ENCODE measurements at regions not wholly inside any gene's neighbourhood (a gene's known extent, or its start where the extent isn't known, plus 50 kb on each side); places are given as distances from the start of the nearest gene placed in this dataset.

DNA sequence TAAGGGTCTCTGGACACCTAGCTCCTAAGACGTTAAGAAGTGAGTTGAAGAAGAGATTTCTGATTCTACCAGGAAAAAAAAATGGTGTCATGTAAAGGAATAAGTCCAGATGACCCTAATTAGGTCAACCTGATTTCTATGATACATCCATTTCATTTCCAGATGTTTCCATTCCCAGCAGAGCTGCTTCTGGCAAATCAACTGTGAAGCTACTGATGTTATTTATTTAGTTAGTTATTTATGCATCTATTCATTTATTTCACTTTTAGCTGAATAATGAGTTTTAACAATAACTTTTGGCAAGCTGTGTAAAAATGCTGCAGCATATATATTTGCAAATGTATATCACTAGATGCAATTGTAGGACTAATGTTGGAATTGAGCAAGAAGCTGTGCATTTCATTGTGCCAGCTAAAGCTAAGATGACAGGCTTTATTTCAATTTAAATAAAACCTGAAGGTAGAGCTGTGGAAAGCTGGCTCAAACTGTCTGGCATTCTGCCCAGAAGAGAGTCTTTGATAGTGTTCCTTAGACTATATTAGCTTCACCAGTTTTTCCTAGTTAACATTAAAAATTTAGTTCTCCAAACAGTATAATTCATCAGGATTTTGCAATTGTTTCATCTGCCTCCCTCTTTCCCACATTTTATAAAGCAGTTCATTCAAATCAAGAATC is 1164.4 kb upstream of the ADGRL4 start (continued):
- TF ChIP-seq HDAC6 (IDR thresholded peaks at IDR 0.05; ENCODE audit: low read depth, low read length) = no peak
- TF ChIP-seq CBX5 (IDR thresholded peaks at IDR 0.05; ENCODE audit: low read depth, low read length) = no peak
- no peak for TF ChIP-seq KDM4A (IDR thresholded peaks at IDR 0.05; ENCODE audit: low read depth, low read length, severe bottlenecking)
- TF ChIP-seq PHF8 (conservative IDR thresholded peaks at IDR 0.05; ENCODE audit: low read depth, low read length) = no peak

Measured in H1 (cell line).